K562 (cell line): ENCODE measurements at regions not wholly inside any gene's neighbourhood (a gene's known extent, or its start where the extent isn't known, plus 50 kb on each side); places are given as distances from the start of the nearest gene placed in this dataset.

Experiments used
- ATAC-seq: fragments of 200-7000 bp; cut with Tn5 transposase; 3 replicates; pipeline ENCODE4 v1.9.1; 2020; ENCODE audit warnings: moderate library complexity
- BruUV-seq: library from RNA; stranded (reverse); fragments of 400-500 nt; replicated peaks from 2 replicates; lab custom pipeline; 2021; lab: Mats Ljungman, UMichigan
- CTCF ChIA-PET: fragments of 300-600 bp; formaldehyde crosslinking; extraction: SDS; loops from one replicate; lab custom pipeline; 2021; ENCODE audit warnings: low intra/inter-chr PET ratio; lab: Yijun Ruan, JAX
- POLR2A ChIA-PET: fragments of 300-600, 350-650 bp; sonication (Branson Sonifier 250); formaldehyde crosslinking; extraction: SDS; loops from one replicate; lab custom pipeline; 2021; ENCODE audit warnings: antibody characterized with exemption, inconsistent platforms; lab: Yijun Ruan, JAX
- DNase-seq, 4 experiments: peaks; one replicate each; pipeline versions ENCODE4 v3.0.0 to v3.0.0-alpha.2; 2011 to 2018; ENCODE audit warnings: low spot score in 3 of 4, mixed read lengths in 3 of 4; ENCODE audit errors: extremely low read depth in 1 of 4
- FAIRE-seq: peaks from 2 replicates; lab custom pipeline; 2011; peaks lifted over from hg19 to GRCh38; lab: Jason Lieb, UNC
- H2AFZ ChIP-seq: 2 replicates; pipeline ENCODE4 v1.6.0; 2011; ENCODE audit warnings: low read depth, low read length, control low read depth, inconsistent platforms
- H3K27ac ChIP-seq: fragments of 200-600 bp; 3 replicates; pipeline ENCODE4 v1.8.0; 2011; ENCODE audit warnings: low read depth, mild to moderate bottlenecking, control low read depth, inconsistent platforms, low read length, moderate library complexity, mixed read lengths; ENCODE audit errors: extremely low read depth
- H3K27me3 ChIP-seq, 2 experiments: fragments of 300-600 bp in 1 of 2; 2 replicates in 1 of 2; 3 replicates in 1 of 2; pipeline versions ENCODE4 v1.6.0 to v1.8.0; 2011; ENCODE audit warnings: inconsistent platforms in 2 of 2, low read length in 2 of 2, mild to moderate bottlenecking in 1 of 2, mixed read lengths in 1 of 2, moderate library complexity in 1 of 2; ENCODE audit not compliant: control insufficient read depth in 2 of 2, insufficient read depth in 2 of 2
- H3K36me3 ChIP-seq: fragments of 300-600 bp; 3 replicates; pipeline ENCODE4 v1.8.0; 2011; ENCODE audit warnings: mild to moderate bottlenecking, low read length, inconsistent platforms; ENCODE audit not compliant: control insufficient read depth, insufficient read depth
- H3K4me1 ChIP-seq, 2 experiments: fragments of 200-600 bp in 1 of 2; replicated peaks in 1 of 2; 2 replicates in 1 of 2; 3 replicates in 1 of 2; pipeline versions ENCODE4 v1.5.1 to v1.8.0; 2011; ENCODE audit warnings: inconsistent platforms in 2 of 2, low read length in 2 of 2, mild to moderate bottlenecking in 1 of 2, mixed read lengths in 1 of 2, moderate library complexity in 1 of 2; ENCODE audit not compliant: control insufficient read depth in 2 of 2, insufficient read depth in 2 of 2
- H3K4me2 ChIP-seq: 2 replicates; pipeline ENCODE4 v1.6.1; 2011; ENCODE audit warnings: low read length, control low read depth, inconsistent platforms, mixed read lengths; ENCODE audit not compliant: insufficient read depth
- H3K4me3 ChIP-seq: fragments of 200-600 bp; sonication (generic), shearing (Covaris generic); 2 replicates; pipeline ENCODE4 v1.5.1; 2016; ENCODE audit warnings: control low read depth, inconsistent platforms
- H3K79me2 ChIP-seq: fragments of 200-600 bp; 3 replicates; pipeline ENCODE4 v1.8.0; 2011; ENCODE audit warnings: low read length, inconsistent platforms; ENCODE audit not compliant: control insufficient read depth, insufficient read depth
- H3K9ac ChIP-seq, 2 experiments: 2 replicates each; pipeline versions ENCODE4 v1.6.0 to v1.6.1; 2011; ENCODE audit warnings: low read depth in 2 of 2, low read length in 2 of 2, control low read depth in 1 of 2, inconsistent platforms in 1 of 2, mild to moderate bottlenecking in 1 of 2, mixed read lengths in 1 of 2; ENCODE audit not compliant: insufficient read depth in 1 of 2
- H3K9me1 ChIP-seq: one replicate; pipeline ENCODE4 v1.6.0; 2011; ENCODE audit warnings: inconsistent platforms, mild to moderate bottlenecking, low read length, moderate library complexity; ENCODE audit not compliant: control insufficient read depth, insufficient read depth
- H3K9me3 ChIP-seq: replicated peaks from 2 replicates; pipeline ENCODE4 v1.5.1; 2011; ENCODE audit warnings: low read depth, low read length, inconsistent platforms; ENCODE audit not compliant: control insufficient read depth, insufficient read depth
- H4K20me1 ChIP-seq: replicated peaks from 2 replicates; pipeline ENCODE4 v1.6.1; 2011; ENCODE audit warnings: low read length, inconsistent platforms, mixed read lengths; ENCODE audit not compliant: control insufficient read depth, insufficient read depth
- DMBX1 ChIP-seq: fragments of 250-450 bp; sonication (Bioruptor Pico); IDR thresholded peaks from 2 replicates; pipeline ENCODE4 v1.8.0; 2022; ENCODE audit warnings: inconsistent platforms, mild to moderate bottlenecking, moderate library complexity, borderline replicate concordance
- HDAC1 ChIP-seq, 2 experiments: fragments of 450-650 bp; IDR thresholded peaks; 2 replicates each; pipeline ENCODE4 v1.6.1; 2016 to 2017; ENCODE audit warnings: inconsistent platforms in 1 of 2, mild to moderate bottlenecking in 1 of 2, moderate library complexity in 1 of 2
- HMBOX1 ChIP-seq: sonication (generic); IDR thresholded peaks from 2 replicates; pipeline ENCODE4 v1.6.1; 2016
- SMAD4 ChIP-seq: fragments of 250-450 bp; sonication (Bioruptor Pico); conservative IDR thresholded peaks from 2 replicates; pipeline ENCODE4 v1.8.0; 2021; ENCODE audit warnings: inconsistent platforms, mild to moderate bottlenecking, moderate library complexity
- SMARCA4 ChIP-seq: fragments of 450-650 bp; IDR thresholded peaks from 2 replicates; pipeline ENCODE4 v1.6.1; 2016
- ZNF175 ChIP-seq: fragments of 200-800 bp; sonication (Bioruptor generic); IDR thresholded peaks from 2 replicates; pipeline ENCODE4 v1.6.1; 2016; ENCODE audit warnings: low read depth, mild to moderate bottlenecking, missing genetic modification characterization, missing compliant biosample characterization
- ZNF830 ChIP-seq: fragments of 250-450 bp; sonication (Bioruptor Pico); IDR thresholded peaks from 2 replicates; pipeline ENCODE4 v1.5.0; 2021; ENCODE audit warnings: mild to moderate bottlenecking
- WGBS: fragments of 100-300 bp; shearing (Covaris generic); methylation state at CpG from one replicate; pipeline ENCODE4 v1.1.6; 2016; ENCODE audit warnings: low coverage, mixed read lengths; ENCODE audit not compliant: insufficient coverage; ENCODE audit errors: missing lambda C conversion rate; 5-methylcytosine and 5-hydroxymethylcytosine counted together
- in situ Hi-C: fragments of 300-500 bp; cut with MboI; formaldehyde crosslinking; loops from 4 replicates; pipeline ENCODE4 v1.15.0; 2018; ENCODE audit warnings: inconsistent platforms, mixed read lengths
- intact Hi-C: fragments of 100-400 bp; cut with micrococcal nuclease; formaldehyde crosslinking; loops from 2 replicates; pipeline ENCODE4 v1.14.2; 2022

- Histone ChIP-seq H3K27ac (peak overlapping the region; percentile 55), H3K27me3 (no peaks in the 10 kb centered on the region), H3K36me3 (no peaks in the 10 kb centered on the region), H3K4me2 (peak overlapping the region; percentile 26), H3K4me3 (no peak overlapping the region), H2AFZ (peak overlapping the region; percentile 84), H3K79me2 (no peaks in the 10 kb centered on the region), H3K9me1 (no peaks in the 10 kb centered on the region), H4K20me1 (no peaks in the 10 kb centered on the region), H3K9ac (no peak overlapping the region), H3K4me1 (peaks cover under 1 to 37% of the 10 kb centered on the region in 2 experiments), H3K9me3 (no peaks in the 10 kb centered on the region)
- DNase-seq = no peak
- in situ Hi-C loops (no loop called here), intact Hi-C loops (no loop called here)
- no peak for ATAC-seq
- peak; percentile 54 for FAIRE-seq
- POLR2A ChIA-PET = no interaction called here
- 23% methylated on average over 2 of the region's 2 CpGs for WGBS
- BruUV-seq = no TSS peak
- CTCF ChIA-PET = no interaction called here
- no peak for TF ChIP-seq ZNF830
- 0 out of 2 replicates have a peak, but pooled peaks have one; percentile 11 for TF ChIP-seq DMBX1 (CRISPR knock-in tag)
- 0 out of 2 replicates have a peak, but pooled peaks have one; percentile 30 for TF ChIP-seq SMARCA4
- no peak for TF ChIP-seq HDAC1 (IDR thresholded peaks at IDR 0.05)
- peak; percentile 45 for TF ChIP-seq SMAD4 (CRISPR knock-in tag)
- TF ChIP-seq HMBOX1 = peak; percentile 79
- 0 out of 2 replicates have a peak, but pooled peaks have one; percentile 70 for TF ChIP-seq ZNF175
Observed at GRCh38 chr5:87120518-87121303, 147.0 kb upstream of the RASA1 start.
